ENCODE measurements at regions not wholly inside any gene's neighbourhood (a gene's known extent, or its start where the extent isn't known, plus 50 kb on each side); places are given as distances from the start of the nearest gene placed in this dataset.

DNA sequence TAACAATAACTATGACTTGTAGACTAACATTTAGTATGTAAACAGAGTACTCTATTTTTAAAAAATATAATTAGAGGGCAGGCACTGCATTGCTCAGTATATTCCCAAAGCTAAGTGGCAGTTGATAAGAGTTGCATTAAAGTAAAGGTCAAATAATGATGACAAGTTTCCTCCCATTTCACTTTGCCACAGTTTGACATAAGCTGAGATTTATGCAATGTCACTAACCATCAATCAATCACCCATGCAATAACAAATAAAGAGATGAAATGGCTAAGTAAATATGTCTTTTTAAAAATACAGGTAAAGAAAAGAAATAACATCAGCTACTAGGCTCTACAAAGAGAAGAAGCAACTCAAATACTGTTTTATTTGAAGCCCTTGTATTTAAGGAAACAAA lies 673.4 kb downstream of the PCDH18 start:
- DNase-seq (ENCODE audit: low read depth), result no peak
- no peak for FAIRE-seq
- no peak for TF ChIP-seq CTCF (IDR thresholded peaks at IDR 0.05; ENCODE audit: insufficient read depth, low read length, severe bottlenecking)
- no peaks in the 10 kb centered on the region for H3K27me3 ChIP-seq (ENCODE audit: control insufficient read depth, insufficient read depth, low read length)
- no peaks in the 10 kb centered on the region for H3K36me3 ChIP-seq (ENCODE audit: control insufficient read depth, insufficient read depth, low read length)
- H3K4me3 ChIP-seq (ENCODE audit: low read depth, low read length), result no peak overlapping the region

- FAIRE-seq, result no peak
- DNase-seq (ENCODE audit: low read depth), result no peak
- TF ChIP-seq CTCF (IDR thresholded peaks at IDR 0.05; ENCODE audit: insufficient read depth, low read length, severe bottlenecking), result no peak
- no peaks in the 10 kb centered on the region for H3K27me3 ChIP-seq (ENCODE audit: control insufficient read depth, insufficient read depth, low read length)
- H3K36me3 ChIP-seq (ENCODE audit: control insufficient read depth, insufficient read depth, low read length), result no peaks in the 10 kb centered on the region
- H3K4me3 ChIP-seq (ENCODE audit: low read depth, low read length), result no peak overlapping the region
Measured at GRCh38 chr4:136855886-136856285, 676.4 kb downstream of the PCDH18 start.

- no peak overlapping the region for H3K4me3 ChIP-seq (ENCODE audit: low read depth, low read length)
- TF ChIP-seq CTCF (IDR thresholded peaks at IDR 0.05; ENCODE audit: insufficient read depth, low read length, severe bottlenecking), result no peak
- H3K27me3 ChIP-seq (ENCODE audit: control insufficient read depth, insufficient read depth, low read length), result no peaks in the 10 kb centered on the region
- FAIRE-seq (no peak), DNase-seq (ENCODE audit: low read depth) (no peak)
- H3K36me3 ChIP-seq (ENCODE audit: control insufficient read depth, insufficient read depth, low read length), result no peaks in the 10 kb centered on the region
Measured at GRCh38 chr4:136850446-136850845, 681.8 kb downstream of the PCDH18 start.

- Histone ChIP-seq H3K27me3 (ENCODE audit: control insufficient read depth, insufficient read depth, low read length) (no peaks in the 10 kb centered on the region), H3K4me3 (ENCODE audit: low read depth, low read length) (no peak overlapping the region), H3K36me3 (ENCODE audit: control insufficient read depth, insufficient read depth, low read length) (no peaks in the 10 kb centered on the region)
- no peak for TF ChIP-seq CTCF (IDR thresholded peaks at IDR 0.05; ENCODE audit: insufficient read depth, low read length, severe bottlenecking)
- no peak for DNase-seq (ENCODE audit: low read depth)
- no peak for FAIRE-seq
Measured at GRCh38 chr4:136847881-136848621, 684.2 kb downstream of the PCDH18 start.

DNA sequence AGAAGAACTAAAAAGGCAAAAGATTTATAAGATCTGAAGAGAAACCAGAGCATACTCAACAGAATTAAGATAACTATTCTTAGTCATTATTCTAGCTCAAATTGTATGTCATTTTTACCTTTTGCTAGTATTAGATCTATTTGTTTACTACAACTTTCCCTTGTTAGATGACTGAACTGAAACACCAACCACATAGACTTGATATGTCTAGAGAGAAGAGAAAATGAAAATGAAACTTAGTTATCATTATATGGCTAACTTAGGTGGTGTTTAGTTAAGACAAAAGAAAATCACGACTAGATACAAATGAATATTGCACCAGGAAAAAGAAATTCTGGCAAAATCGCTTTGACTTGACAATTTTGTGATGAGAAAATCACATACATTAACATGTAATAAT lies 690.8 kb downstream of the PCDH18 start:
- Histone ChIP-seq H3K4me3 (ENCODE audit: low read depth, low read length) (no peak overlapping the region), H3K36me3 (ENCODE audit: control insufficient read depth, insufficient read depth, low read length) (no peaks in the 10 kb centered on the region), H3K27me3 (ENCODE audit: control insufficient read depth, insufficient read depth, low read length) (no peaks in the 10 kb centered on the region)
- TF ChIP-seq CTCF (IDR thresholded peaks at IDR 0.05; ENCODE audit: insufficient read depth, low read length, severe bottlenecking), result no peak
- FAIRE-seq (no peak), DNase-seq (ENCODE audit: low read depth) (no peak)

GRCh38 chr4:136838607-136839006 lies 693.7 kb downstream of the PCDH18 start:
- FAIRE-seq (no peak), DNase-seq (ENCODE audit: low read depth) (no peak)
- no peaks in the 10 kb centered on the region for H3K27me3 ChIP-seq (ENCODE audit: control insufficient read depth, insufficient read depth, low read length)
- H3K36me3 ChIP-seq (ENCODE audit: control insufficient read depth, insufficient read depth, low read length), result no peaks in the 10 kb centered on the region
- TF ChIP-seq CTCF (IDR thresholded peaks at IDR 0.05; ENCODE audit: insufficient read depth, low read length, severe bottlenecking), result no peak
- no peak overlapping the region for H3K4me3 ChIP-seq (ENCODE audit: low read depth, low read length)
